HCT116 (cell line): ENCODE measurements at regions not wholly inside any gene's neighbourhood (a gene's known extent, or its start where the extent isn't known, plus 50 kb on each side); places are given as distances from the start of the nearest gene placed in this dataset.

Experiments
- ATAC-seq: fragments of 200-7000 bp; cut with Tn5 transposase; 2 replicates; pipeline ENCODE4 v1.9.1; 2020; ENCODE audit warnings: mild to moderate bottlenecking, moderate library complexity
- BruUV-seq: library from RNA; stranded (reverse); fragments of 400-500 nt; replicated peaks from 2 replicates; lab custom pipeline; 2021; lab: Mats Ljungman, UMichigan
- CTCF ChIA-PET: fragments of 300-600 bp; sonication (Branson Sonifier 250); formaldehyde crosslinking; loops from one replicate; lab custom pipeline; 2021; ENCODE audit warnings: antibody characterized with exemption; lab: Charles Lee
- POLR2A ChIA-PET: fragments of 300-600, 350-600 bp; sonication (Branson Sonifier 250); formaldehyde crosslinking; loops from one replicate; lab custom pipeline; 2021; ENCODE audit warnings: antibody characterized with exemption; lab: Charles Lee
- RAD21 ChIA-PET, 2 experiments: fragments of 300-600 bp; sonication (Branson Sonifier 250); formaldehyde crosslinking; loops; one replicate each; lab custom pipeline; 2023; ENCODE audit warnings: low total read pairs in 2 of 2; ENCODE audit not compliant: uncharacterized antibody in 2 of 2, unreplicated experiment in 2 of 2, low non-redundant PET in 1 of 2; lab: Charles Lee
- DNase-seq: peaks from one replicate; pipeline ENCODE4 v3.0.0-alpha.2; 2010; ENCODE audit warnings: low read depth, low spot score
- H2AFZ ChIP-seq: fragments of 200-600 bp; shearing (Covaris generic), sonication (generic); 2 replicates; pipeline ENCODE4 v1.6.1; 2017; ENCODE audit warnings: low read depth, mixed run types, mixed read lengths, antibody characterized with exemption, low read length; ENCODE audit not compliant: poor library complexity, severe bottlenecking
- H3K27ac ChIP-seq: 2 replicates; pipeline ENCODE4 v1.5.1; 2012; ENCODE audit warnings: low read depth, low read length
- H3K27me3 ChIP-seq: fragments of 200-600 bp; sonication (generic); 2 replicates; pipeline ENCODE4 v1.6.1; 2016; ENCODE audit warnings: mixed run types, low read length, mixed read lengths; ENCODE audit not compliant: insufficient read depth
- H3K36me3 ChIP-seq, 2 experiments: fragments of 200-500 bp in 1 of 2; fragments of 200-600 bp in 1 of 2; sonication (Bioruptor generic) in 1 of 2; sonication (generic) in 1 of 2; 2 replicates each; pipeline versions ENCODE4 v1.5.1 to v1.6.1; 2014 to 2016; ENCODE audit warnings: low read length in 2 of 2, inconsistent platforms in 1 of 2, mixed read lengths in 1 of 2, mixed run types in 1 of 2; ENCODE audit not compliant: insufficient read depth in 2 of 2, control insufficient read depth in 1 of 2
- H3K4me1 ChIP-seq, 2 experiments: fragments of 200-600 bp in 1 of 2; sonication (generic) in 1 of 2; 2 replicates each; pipeline versions ENCODE4 v1.5.1 to v1.6.1; 2012 to 2017; ENCODE audit warnings: low read length in 2 of 2, inconsistent platforms in 1 of 2, mild to moderate bottlenecking in 1 of 2, mixed read lengths in 1 of 2, mixed run types in 1 of 2, moderate library complexity in 1 of 2; ENCODE audit not compliant: insufficient read depth in 2 of 2, control insufficient read depth in 1 of 2
- H3K4me2 ChIP-seq: fragments of 200-600 bp; sonication (generic); 2 replicates; pipeline ENCODE4 v1.6.1; 2017; ENCODE audit warnings: mixed run types, low read length, mixed read lengths
- H3K4me3 ChIP-seq, 2 experiments: fragments of 200-600 bp in 1 of 2; sonication (generic) in 1 of 2; replicated peaks in 1 of 2; 2 replicates each; pipeline ENCODE4 v1.5.1; 2011 to 2016; ENCODE audit warnings: low read length in 2 of 2, control low read depth in 1 of 2, low read depth in 1 of 2, mild to moderate bottlenecking in 1 of 2, mixed read lengths in 1 of 2, mixed run types in 1 of 2
- H3K79me2 ChIP-seq: fragments of 200-600 bp; sonication (generic); 2 replicates; pipeline ENCODE4 v1.6.1; 2017; ENCODE audit warnings: mild to moderate bottlenecking, mixed run types, low read length, moderate library complexity, mixed read lengths; ENCODE audit not compliant: insufficient read depth
- H3K9ac ChIP-seq: fragments of 200-600 bp; sonication (generic); 2 replicates; pipeline ENCODE4 v1.6.1; 2016; ENCODE audit warnings: low read length, mixed read lengths
- H3K9me2 ChIP-seq: fragments of 200-600 bp; sonication (generic), shearing (Covaris generic); 2 replicates; pipeline ENCODE4 v1.6.1; 2017; ENCODE audit warnings: mixed run types, mild to moderate bottlenecking, moderate library complexity; ENCODE audit not compliant: insufficient read depth
- H3K9me3 ChIP-seq, 2 experiments: fragments of 200-500 bp in 1 of 2; fragments of 200-600 bp in 1 of 2; sonication (Bioruptor generic) in 1 of 2; sonication (generic) in 1 of 2; 2 replicates each; pipeline ENCODE4 v1.6.1; 2014 to 2017; ENCODE audit warnings: low read length in 2 of 2, mixed read lengths in 2 of 2, inconsistent platforms in 1 of 2, low read depth in 1 of 2, mild to moderate bottlenecking in 1 of 2, mixed run types in 1 of 2, moderate library complexity in 1 of 2; ENCODE audit not compliant: control insufficient read depth in 1 of 2, insufficient read depth in 1 of 2
- H4K20me1 ChIP-seq: fragments of 200-600 bp; sonication (generic), shearing (Covaris generic); 2 replicates; pipeline ENCODE4 v1.6.1; 2017; ENCODE audit warnings: mixed run types, mild to moderate bottlenecking, moderate library complexity; ENCODE audit not compliant: insufficient read depth
- CEBPB ChIP-seq: IDR thresholded peaks from 2 replicates; pipeline ENCODE4 v1.6.1; 2012; ENCODE audit warnings: low read depth
- CTCF ChIP-seq, 3 experiments: fragments of 200-600 bp in 1 of 3; sonication (generic) in 1 of 3; IDR thresholded peaks in 2 of 3; conservative IDR thresholded peaks in 1 of 3; 2 replicates each; pipeline ENCODE4 v1.5.1; 2012 to 2017; ENCODE audit warnings: low read depth in 2 of 3, low read length in 2 of 3, antibody characterized with exemption in 1 of 3, borderline replicate concordance in 1 of 3, control low read depth in 1 of 3, mild to moderate bottlenecking in 1 of 3, mixed read lengths in 1 of 3, mixed run types in 1 of 3, moderate library complexity in 1 of 3; ENCODE audit not compliant: insufficient read depth in 1 of 3
- EGR1 ChIP-seq: IDR thresholded peaks from 2 replicates; pipeline ENCODE4 v1.6.1; 2012; ENCODE audit warnings: low read depth
- ELF1 ChIP-seq: IDR thresholded peaks from 2 replicates; pipeline ENCODE4 v1.6.1; 2012; ENCODE audit warnings: low read depth, borderline replicate concordance
- EZH2phosphoT487 ChIP-seq: fragments of 200-600 bp; IDR thresholded peaks from 2 replicates; pipeline ENCODE4 v1.6.1; 2018; ENCODE audit warnings: antibody characterized with exemption, borderline replicate concordance
- FOSL1 ChIP-seq: IDR thresholded peaks from 2 replicates; pipeline ENCODE4 v1.6.1; 2012; ENCODE audit warnings: low read depth
- REST ChIP-seq: IDR thresholded peaks from 2 replicates; pipeline ENCODE4 v1.6.1; 2012; ENCODE audit warnings: low read depth
- SIN3A ChIP-seq: IDR thresholded peaks from 2 replicates; pipeline ENCODE4 v1.6.1; 2012; ENCODE audit warnings: low read depth
- ZFX ChIP-seq: fragments of 450-650 bp; IDR thresholded peaks from 2 replicates; pipeline ENCODE4 v1.6.1; 2017
- intact Hi-C: fragments of 100-400 bp; cut with micrococcal nuclease; formaldehyde crosslinking; loops from 2 replicates; pipeline ENCODE4 v1.10.0; 2022
- TF ChIP-seq, protein P1 (sequence below): IDR thresholded peaks from 2 replicates; pipeline ENCODE4 v1.6.1; 2011; ENCODE audit warnings: mild to moderate bottlenecking, low read length, moderate library complexity; ENCODE audit not compliant: insufficient replicate concordance; ENCODE audit errors: extremely low read depth
- TF ChIP-seq, protein P2 (sequence below): IDR thresholded peaks from 2 replicates; pipeline ENCODE4 v1.6.1; 2012
- TF ChIP-seq, protein P3 (sequence below): IDR thresholded peaks from 2 replicates; pipeline ENCODE4 v1.6.1; 2012

DNA sequence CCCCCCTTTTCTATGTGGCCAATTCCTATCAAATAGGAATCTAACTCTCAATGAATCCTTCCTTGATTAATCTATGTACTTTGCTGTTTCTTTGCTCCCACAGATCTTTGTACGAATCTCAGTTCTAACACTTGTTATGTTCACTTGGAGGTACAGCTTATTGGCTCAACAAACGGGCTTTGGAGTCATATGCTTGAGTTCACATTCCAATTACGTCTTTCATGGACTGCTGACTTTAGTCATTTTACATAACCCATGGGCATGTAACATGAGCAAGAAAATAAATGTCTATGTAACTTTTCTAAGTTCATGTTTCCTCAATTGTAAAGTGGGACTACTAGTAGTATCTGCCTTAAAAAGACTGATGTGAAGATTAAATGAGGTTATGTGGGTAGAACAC, 123.2 kb upstream of the TBC1D5 start (continued):
- TF ChIP-seq CTCF (IDR thresholded peaks at IDR 0.05 in 2 of 3, conservative IDR thresholded peaks at IDR 0.05 in 1 of 3; ENCODE audit: borderline replicate concordance in 1 of 3, insufficient read depth in 1 of 3, low read depth in 2 of 3, low read length in 2 of 3), result no peak
- TF ChIP-seq, protein P1, sequence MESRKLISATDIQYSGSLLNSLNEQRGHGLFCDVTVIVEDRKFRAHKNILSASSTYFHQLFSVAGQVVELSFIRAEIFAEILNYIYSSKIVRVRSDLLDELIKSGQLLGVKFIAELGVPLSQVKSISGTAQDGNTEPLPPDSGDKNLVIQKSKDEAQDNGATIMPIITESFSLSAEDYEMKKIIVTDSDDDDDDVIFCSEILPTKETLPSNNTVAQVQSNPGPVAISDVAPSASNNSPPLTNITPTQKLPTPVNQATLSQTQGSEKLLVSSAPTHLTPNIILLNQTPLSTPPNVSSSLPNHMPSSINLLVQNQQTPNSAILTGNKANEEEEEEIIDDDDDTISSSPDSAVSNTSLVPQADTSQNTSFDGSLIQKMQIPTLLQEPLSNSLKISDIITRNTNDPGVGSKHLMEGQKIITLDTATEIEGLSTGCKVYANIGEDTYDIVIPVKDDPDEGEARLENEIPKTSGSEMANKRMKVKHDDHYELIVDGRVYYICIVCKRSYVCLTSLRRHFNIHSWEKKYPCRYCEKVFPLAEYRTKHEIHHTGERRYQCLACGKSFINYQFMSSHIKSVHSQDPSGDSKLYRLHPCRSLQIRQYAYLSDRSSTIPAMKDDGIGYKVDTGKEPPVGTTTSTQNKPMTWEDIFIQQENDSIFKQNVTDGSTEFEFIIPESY, result no peak
- no peak for TF ChIP-seq FOSL1

DNA sequence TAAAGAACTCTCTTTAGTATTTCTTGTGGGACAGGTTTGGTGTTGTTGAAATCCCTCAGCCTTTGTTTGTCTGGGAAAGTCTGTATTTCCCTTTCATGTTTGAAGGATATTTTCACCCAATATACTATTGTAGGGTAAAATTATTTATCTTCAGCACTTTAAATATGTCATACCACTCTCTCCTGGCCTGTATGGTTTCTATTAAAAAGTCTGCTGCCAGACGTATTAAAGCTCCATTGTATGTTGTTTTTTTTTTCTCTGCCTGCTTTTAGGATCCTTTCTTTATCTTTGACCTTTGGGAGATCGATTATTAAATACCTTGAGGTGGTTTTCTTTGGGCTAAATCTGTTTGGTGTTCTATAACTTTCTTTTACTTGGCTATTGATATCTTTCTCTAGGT, 119.0 kb upstream of the TBC1D5 start:
- Histone ChIP-seq H2AFZ (no peak overlapping the region), H3K9me2 (no peaks in the 10 kb centered on the region; the same call in 1 of the 2 replicates), H3K4me2 (peak overlapping the region; percentile 77), H3K4me1 (peaks cover 3 to 11% of the 10 kb centered on the region in 2 experiments; a peak in 3 of 4 replicates), H3K79me2 (peaks cover 16% of the 10 kb centered on the region), H4K20me1 (no peaks in the 10 kb centered on the region), H3K36me3 (no peaks in the 10 kb centered on the region), H3K9ac (peak overlapping the region; percentile 64), H3K27me3 (no peaks in the 10 kb centered on the region), H3K27ac (peak overlapping the region; percentile 54; the same call in 1 of the 2 replicates), H3K4me3 (peak overlapping the region; percentile 58 to 64), H3K9me3 (no peaks in the 10 kb centered on the region)
- ChIA-PET CTCF (no interaction called here), RAD21 (interaction anchor here in 1 of 2 experiments (0.6 kb wide), 1 partner anchor 315 kb away, joined by 3 read pairs; no protein-coding TSS in a partner anchor), POLR2A (no interaction called here)
- no peak for ATAC-seq
- intact Hi-C loops, result no loop called here
- no peak for DNase-seq
- TF ChIP-seq CTCF (IDR thresholded peaks at IDR 0.05 in 2 of 3, conservative IDR thresholded peaks at IDR 0.05 in 1 of 3; ENCODE audit: borderline replicate concordance in 1 of 3, insufficient read depth in 1 of 3, low read depth in 2 of 3, low read length in 2 of 3) (no peak), SIN3A (no peak), EZH2phosphoT487 (no peak), REST (no peak), ZFX (no peak), CEBPB (no peak), EGR1 (no peak), ELF1 (no peak)
- TF ChIP-seq, protein P2, sequence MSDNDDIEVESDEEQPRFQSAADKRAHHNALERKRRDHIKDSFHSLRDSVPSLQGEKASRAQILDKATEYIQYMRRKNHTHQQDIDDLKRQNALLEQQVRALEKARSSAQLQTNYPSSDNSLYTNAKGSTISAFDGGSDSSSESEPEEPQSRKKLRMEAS, result no peak
- TF ChIP-seq, protein P3, sequence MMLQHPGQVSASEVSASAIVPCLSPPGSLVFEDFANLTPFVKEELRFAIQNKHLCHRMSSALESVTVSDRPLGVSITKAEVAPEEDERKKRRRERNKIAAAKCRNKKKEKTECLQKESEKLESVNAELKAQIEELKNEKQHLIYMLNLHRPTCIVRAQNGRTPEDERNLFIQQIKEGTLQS, result no peak
- BruUV-seq, result TSS peak; percentile 60
